ENCODE measurements at regions not wholly inside any gene's neighbourhood (a gene's known extent, or its start where the extent isn't known, plus 50 kb on each side); places are given as distances from the start of the nearest gene placed in this dataset.
A peak's percentile ranks its signal among the peaks of the same experiment; 100 is the strongest.
"Not testable (repeated sequence)": the region's sequence is repeated elsewhere in the genome, so short reads cannot be mapped to it uniquely, and the experiment has no call there.

DNA sequence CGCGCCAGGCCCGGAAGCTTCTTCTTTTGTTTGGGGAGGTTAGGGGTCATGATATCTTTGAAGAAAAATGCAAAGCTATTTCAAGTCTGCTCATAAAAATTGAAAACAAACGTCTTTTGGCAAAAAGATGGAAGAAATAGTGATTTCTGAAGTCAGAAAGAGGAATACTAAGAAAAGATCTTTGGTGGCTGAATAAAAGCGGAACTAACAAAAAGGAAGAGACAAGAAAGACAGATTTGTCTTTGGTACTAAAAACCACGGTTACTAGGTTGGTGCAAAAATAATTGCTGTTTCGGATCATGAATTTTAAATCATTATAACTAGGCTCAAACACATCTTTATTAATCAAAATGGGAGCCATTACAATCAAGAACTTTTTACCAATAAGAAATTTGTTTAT is 164.6 kb upstream of the TRIB2 start:
- Mint-ChIP-seq H3K4me1 (peaks cover 29% of the 10 kb centered on the region), H3K9me3 (no peaks in the 10 kb centered on the region), H3K27ac (no peak overlapping the region), H3K4me3 (no peak overlapping the region), H3K36me3 (no peaks in the 10 kb centered on the region)
- ATAC-seq = no peak
- no peak for DNase-seq (ENCODE audit: low spot score in 2 of 2)

DNA sequence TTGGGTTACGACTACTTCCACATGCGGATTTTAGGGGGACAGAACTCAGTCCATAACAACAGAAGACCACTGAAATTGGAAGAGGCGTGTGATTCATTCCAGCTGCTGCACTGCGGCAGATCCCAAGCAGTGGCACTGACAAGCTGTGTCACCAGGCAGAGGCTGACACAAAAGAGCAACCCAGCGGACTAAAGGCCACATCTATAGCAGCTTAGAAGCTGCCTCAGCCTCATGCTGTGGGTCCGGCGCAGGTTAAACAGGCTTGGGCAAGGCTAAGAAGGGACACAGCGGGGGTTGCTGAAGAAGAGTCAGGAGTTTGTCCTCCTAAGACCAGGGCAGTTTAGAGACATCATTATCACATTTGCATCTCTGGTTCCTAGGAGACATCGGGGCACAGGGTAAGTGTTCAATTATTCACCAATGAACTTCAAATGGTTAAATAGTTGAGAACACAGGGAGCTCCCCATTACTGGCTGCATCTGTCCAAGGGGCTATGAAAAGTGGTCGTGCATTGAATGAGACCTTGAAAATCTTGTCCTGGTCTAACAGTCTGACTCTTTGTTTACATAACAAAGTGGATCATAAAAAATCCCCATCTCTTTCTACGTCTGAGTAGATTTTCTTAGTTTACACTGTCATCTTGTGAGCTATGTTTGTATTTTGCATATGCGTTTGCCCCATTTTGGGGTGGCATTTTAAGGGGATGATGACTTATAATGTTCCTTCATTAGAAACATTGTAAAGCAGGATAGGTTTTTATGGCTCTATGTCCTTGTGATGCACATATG is 162.3 kb upstream of the TRIB2 start:
- ATAC-seq = no peak
- Mint-ChIP-seq H3K4me1 (peaks cover 30% of the 10 kb centered on the region), H3K4me3 (peak overlapping the region; percentile 42), H3K9me3 (no peaks in the 10 kb centered on the region), H3K27ac (peak overlapping the region; percentile 76), H3K36me3 (no peaks in the 10 kb centered on the region)
- no peak for DNase-seq (ENCODE audit: low spot score in 2 of 2)

DNA sequence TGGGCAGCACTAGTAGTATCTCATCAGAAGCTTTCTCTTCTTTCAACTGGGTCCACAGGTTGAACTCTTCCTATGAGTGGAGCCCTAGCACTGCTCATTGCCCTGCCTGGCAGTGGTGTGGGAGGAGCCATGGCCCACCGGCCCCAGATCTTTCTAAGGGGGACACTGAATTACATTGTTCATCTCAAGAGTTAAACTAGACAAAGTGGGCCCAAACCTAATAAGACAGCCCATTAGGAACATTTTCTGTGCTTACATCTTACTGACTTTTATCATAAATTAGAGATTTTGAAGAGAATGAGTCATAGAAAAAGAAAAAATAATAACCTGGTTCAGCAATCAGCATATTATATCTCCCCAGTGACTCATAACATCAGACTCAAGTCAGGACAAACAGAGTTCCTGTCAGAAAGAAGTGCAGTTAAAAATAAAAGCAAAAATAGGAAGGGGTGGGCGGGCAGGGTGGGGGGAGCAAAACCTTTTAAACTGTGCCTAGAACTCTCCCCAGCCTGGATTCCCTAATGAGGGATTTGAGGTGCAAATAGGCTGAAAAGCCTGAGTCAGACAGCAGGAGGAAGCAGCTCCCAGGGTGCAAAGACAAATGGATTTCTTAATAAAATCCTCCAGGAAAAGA is 161.6 kb upstream of the TRIB2 start:
- Mint-ChIP-seq H3K27ac (peak overlapping the region; percentile 76), H3K9me3 (no peaks in the 10 kb centered on the region), H3K4me1 (peaks cover 30% of the 10 kb centered on the region), H3K4me3 (peak overlapping the region; percentile 42), H3K36me3 (no peaks in the 10 kb centered on the region)
- DNase-seq (ENCODE audit: low spot score in 2 of 2) (peak in 1 of 2 donors; percentile 53), ATAC-seq (peak; percentile 94)

DNA sequence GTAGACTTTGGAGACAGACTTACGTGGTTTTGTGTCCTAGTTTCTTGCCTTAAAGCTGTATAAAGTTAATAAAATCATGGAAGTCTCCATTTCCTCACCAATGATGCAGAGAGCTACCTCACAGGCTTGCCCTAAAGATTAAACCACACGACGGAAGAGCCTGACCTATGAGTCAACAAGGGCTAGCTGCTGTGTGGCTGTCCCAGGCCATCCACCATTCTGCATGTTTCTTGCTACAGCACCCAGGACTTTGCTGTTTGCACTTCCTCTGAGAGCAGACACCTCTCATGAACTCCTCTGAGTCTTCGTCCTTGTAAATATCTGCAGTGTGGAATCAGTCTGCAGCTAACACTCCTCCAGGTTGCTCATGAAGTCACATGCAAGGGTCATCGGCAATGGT is 160.0 kb upstream of the TRIB2 start:
- no peak overlapping the region for H3K4me3 Mint-ChIP-seq
- H3K4me1 Mint-ChIP-seq = peaks cover 30% of the 10 kb centered on the region
- DNase-seq (ENCODE audit: low spot score in 2 of 2) (no peak), ATAC-seq (peak; percentile 82)
- H3K36me3 Mint-ChIP-seq = no peaks in the 10 kb centered on the region
- H3K27ac Mint-ChIP-seq = peak overlapping the region; percentile 5
- no peaks in the 10 kb centered on the region for H3K9me3 Mint-ChIP-seq

DNA sequence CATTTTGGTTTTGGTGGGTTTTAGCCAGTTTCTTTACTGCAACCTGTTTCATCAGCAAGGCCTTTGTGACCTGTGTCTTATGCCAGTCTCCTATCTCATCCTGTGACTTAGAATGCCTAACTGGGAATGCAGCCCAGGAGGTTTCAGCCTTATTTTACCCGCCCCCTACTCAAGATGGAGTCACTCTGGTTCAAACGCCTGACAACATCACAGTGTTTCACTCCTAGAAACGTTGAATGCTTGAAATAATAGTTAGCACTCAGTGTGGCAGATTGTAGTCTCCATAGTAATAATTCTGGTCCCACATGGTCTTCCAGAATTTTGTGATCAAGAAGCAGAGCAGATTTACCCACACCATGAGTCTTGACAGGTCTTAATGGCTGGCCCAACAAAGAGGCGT is 159.0 kb upstream of the TRIB2 start:
- Mint-ChIP-seq H3K27ac (no peak overlapping the region), H3K9me3 (no peaks in the 10 kb centered on the region), H3K4me3 (no peak overlapping the region), H3K4me1 (peaks cover 36% of the 10 kb centered on the region), H3K36me3 (no peaks in the 10 kb centered on the region)
- ATAC-seq (no peak), DNase-seq (ENCODE audit: low spot score in 2 of 2) (no peak)

DNA sequence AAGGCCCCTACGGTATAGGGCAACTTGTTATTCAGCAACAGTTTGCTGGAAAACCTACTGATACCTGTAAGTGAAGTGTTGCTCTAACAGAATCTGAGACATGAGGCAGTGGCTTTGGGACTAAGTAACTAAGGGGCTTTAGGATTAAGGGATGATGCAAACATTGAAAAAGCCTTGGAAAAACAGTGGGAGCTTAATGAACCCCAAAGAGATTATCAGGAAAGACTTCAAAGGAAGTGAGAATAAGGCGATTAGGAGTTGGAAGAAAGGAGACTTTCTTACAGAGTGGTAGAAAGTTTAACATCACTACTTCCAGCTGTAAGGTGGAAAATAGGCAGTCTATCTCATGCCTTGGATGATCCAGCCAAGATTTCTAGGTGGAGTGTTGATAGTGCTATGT is 158.2 kb upstream of the TRIB2 start:
- Mint-ChIP-seq H3K36me3 (no peaks in the 10 kb centered on the region), H3K9me3 (no peaks in the 10 kb centered on the region), H3K27ac (no peak overlapping the region), H3K4me3 (no peak overlapping the region), H3K4me1 (peaks cover 36% of the 10 kb centered on the region)
- DNase-seq (ENCODE audit: low spot score in 2 of 2) (no peak), ATAC-seq (no peak)

DNA sequence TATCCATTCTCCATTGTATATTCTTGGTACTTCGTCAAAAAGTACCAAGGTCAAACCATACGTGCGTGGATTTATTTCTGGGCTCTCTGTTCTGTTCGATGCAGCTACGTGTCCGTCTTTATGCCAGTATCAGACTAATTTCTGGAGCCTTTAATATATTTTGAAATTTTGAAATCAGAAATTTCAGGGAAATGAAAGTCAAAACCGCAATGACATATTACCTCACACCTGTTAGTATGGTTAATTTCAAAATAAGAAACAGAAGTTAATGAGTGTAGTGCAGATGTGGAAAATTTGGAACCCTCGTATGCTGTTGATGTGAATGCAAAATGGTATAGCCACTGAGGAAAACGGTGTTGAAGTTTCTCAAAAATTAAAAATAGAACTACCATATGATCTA is 156.1 kb upstream of the TRIB2 start:
- Mint-ChIP-seq H3K36me3 (no peaks in the 10 kb centered on the region), H3K9me3 (no peaks in the 10 kb centered on the region), H3K4me1 (peaks cover 20% of the 10 kb centered on the region), H3K27ac (no peak overlapping the region), H3K4me3 (no peak overlapping the region)
- no peak for ATAC-seq
- DNase-seq (ENCODE audit: low spot score in 2 of 2) = no peak

DNA sequence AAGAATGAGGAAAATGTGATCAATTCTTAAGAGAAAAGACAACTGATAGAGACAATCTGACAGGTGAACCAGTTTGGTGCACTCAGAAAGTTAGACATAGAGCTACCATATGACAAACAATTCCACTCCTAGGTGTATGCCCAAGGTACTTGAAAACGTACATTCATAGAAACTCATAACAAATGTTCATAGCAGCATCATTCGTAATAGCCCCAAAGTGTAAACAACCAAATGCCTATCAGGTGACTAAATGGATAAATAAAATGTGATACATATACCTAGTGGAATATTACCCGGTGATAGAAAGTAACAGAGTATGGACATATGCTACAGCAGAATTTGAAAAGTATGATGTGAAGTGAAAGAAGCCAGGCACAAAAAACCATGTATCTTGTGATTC is 149.3 kb upstream of the TRIB2 start:
- Mint-ChIP-seq H3K27ac (no peak overlapping the region), H3K4me1 (peaks cover 18% of the 10 kb centered on the region), H3K4me3 (no peak overlapping the region), H3K36me3 (no peaks in the 10 kb centered on the region), H3K9me3 (no peaks in the 10 kb centered on the region)
- DNase-seq (ENCODE audit: low spot score in 2 of 2) (no peak), ATAC-seq (no peak)

DNA sequence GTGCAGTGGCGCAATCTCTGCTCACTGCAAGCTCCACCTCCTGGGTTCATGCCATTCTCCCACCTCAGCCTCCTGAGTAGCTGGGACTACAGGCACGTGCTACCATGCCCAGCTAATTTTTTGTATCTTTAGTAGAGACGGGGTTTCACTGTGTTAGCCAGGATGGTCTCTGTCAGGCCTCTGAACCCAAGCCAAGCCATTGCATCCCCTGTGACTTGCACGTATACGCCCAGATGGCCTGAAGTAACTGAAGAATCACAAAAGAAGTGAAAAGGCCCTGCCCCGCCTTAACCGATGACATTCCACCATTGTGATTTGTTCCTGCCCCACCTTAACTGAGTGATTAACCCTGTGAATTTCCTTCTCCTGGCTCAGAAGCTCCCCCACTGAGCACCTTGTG is 147.2 kb upstream of the TRIB2 start:
- not testable (repeated sequence) for H3K36me3 Mint-ChIP-seq; H3K4me3 Mint-ChIP-seq; DNase-seq (ENCODE audit: low spot score in 2 of 2); H3K9me3 Mint-ChIP-seq; ATAC-seq; H3K27ac Mint-ChIP-seq
- H3K4me1 Mint-ChIP-seq = peaks cover 15% of the 10 kb centered on the region

DNA sequence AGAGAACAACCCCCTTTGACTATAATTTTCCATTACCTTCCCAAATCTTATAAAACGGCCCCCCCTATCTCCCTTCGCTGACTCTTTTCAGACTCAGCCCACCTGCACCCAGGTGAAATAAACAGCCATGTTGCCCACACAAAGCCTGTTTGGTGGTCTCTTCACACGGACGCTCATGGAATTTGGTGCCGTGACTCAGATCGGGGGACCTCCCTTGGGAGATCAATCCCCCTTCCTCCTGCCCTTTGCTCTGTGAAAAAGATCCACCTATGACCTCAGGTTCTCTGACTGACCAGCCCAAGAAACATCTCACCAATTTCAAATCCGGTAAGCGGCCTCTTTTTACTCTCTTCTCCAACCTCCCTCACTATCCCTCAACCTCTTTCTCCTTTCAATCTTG is 146.8 kb upstream of the TRIB2 start:
- peaks cover 15% of the 10 kb centered on the region for H3K4me1 Mint-ChIP-seq
- H3K9me3 Mint-ChIP-seq; H3K4me3 Mint-ChIP-seq; DNase-seq (ENCODE audit: low spot score in 2 of 2); ATAC-seq; H3K36me3 Mint-ChIP-seq; H3K27ac Mint-ChIP-seq: not testable (repeated sequence)

DNA sequence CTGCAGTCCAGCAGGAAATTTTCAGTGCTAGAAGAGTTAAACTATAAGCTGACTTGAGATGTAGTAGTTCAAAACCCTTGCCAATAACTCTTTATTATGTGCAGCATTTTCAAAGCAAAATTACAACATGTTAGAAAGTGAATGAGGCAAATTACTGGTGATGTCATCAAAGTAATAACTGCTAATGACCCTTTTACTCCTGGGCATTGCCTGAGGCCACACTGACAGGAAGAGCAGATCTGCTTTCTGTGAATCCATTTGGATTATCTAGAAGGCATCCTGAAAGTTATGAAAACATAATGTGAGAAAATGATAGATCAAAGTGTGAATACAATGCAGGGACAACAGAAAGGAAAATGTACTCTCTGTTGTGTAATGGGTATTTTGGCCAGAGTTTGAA is 139.6 kb upstream of the TRIB2 start:
- no peaks in the 10 kb centered on the region for H3K9me3 Mint-ChIP-seq
- DNase-seq (ENCODE audit: low spot score in 2 of 2) (no peak), ATAC-seq (no peak)
- no peak overlapping the region for H3K4me3 Mint-ChIP-seq
- H3K36me3 Mint-ChIP-seq = no peaks in the 10 kb centered on the region
- H3K4me1 Mint-ChIP-seq = no peaks in the 10 kb centered on the region
- no peak overlapping the region for H3K27ac Mint-ChIP-seq

DNA sequence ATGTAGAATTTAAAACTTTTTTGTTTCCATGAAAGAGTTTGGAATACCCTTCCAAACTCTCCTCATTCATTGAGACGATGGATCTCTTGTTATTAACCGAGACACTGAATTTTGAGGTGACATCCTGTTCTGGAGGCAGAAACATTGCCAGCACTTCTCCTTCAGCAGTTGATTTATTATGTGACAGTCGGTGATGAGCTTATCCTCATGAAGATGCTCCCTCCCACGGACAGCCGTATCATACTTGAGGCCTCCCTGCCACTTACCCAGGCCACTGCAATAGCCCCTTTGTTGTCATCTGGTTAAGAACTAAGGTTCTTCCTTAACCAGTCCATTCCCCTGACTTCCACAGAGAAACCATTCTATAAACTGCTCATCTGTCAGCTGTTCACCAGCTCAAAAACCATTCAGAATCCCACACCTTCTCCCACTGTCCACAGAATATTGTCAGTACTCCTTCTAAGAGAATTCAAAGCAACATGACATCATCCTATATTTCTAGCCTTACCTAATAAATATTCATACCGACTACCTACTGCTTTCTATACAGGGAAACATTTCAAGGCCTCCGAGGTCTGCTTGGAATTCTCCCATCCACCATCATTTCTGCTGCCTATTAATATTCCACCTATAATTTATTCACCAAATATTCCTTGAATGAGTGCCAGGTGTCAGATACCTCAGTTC is 139.0 kb upstream of the TRIB2 start:
- Mint-ChIP-seq H3K27ac (no peak overlapping the region), H3K4me3 (no peak overlapping the region), H3K9me3 (no peaks in the 10 kb centered on the region), H3K36me3 (no peaks in the 10 kb centered on the region), H3K4me1 (no peaks in the 10 kb centered on the region)
- DNase-seq (ENCODE audit: low spot score in 2 of 2) (no peak), ATAC-seq (no peak)

DNA sequence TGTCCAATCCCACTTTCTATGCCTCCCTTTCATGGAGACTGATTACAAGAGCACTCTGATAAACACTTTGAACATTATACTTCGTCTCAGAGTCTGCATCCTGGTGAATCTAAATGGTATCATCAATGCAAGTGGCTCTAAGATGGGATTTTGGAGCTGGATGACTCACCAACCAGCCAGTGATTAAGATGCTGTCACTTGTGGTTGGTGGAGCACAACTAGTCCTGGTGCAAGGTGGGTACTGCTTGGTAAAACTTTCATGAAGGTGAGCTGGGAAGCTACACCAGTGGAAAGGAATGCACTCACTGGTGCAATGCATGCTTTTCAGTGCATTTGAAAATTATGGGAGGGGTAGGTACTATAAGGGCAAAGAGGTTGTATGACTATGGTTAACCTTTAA is 137.7 kb upstream of the TRIB2 start:
- Mint-ChIP-seq H3K4me3 (no peak overlapping the region), H3K36me3 (no peaks in the 10 kb centered on the region), H3K4me1 (no peaks in the 10 kb centered on the region), H3K9me3 (no peaks in the 10 kb centered on the region), H3K27ac (no peak overlapping the region)
- peak; percentile 64 for ATAC-seq
- DNase-seq (ENCODE audit: low spot score in 2 of 2) = no peak

DNA sequence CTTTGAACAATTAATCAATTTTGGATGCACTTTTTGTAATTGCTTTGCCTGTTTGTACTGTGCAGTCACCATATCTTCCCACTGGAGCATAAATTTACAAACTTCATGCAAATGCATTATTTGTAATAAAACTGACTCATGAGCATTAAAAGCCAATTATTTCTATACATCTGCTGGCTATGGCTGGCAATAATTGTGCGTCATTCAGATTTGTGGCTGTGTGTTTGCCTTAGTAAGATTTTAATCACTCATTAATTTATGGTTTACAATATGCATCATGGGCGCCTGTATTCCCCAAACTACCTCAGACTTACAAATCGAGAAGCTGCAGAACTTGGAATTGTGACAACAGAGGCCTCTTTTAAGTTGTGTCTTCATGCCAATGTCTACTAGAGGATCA is 132.4 kb upstream of the TRIB2 start:
- H3K4me3 Mint-ChIP-seq = no peak overlapping the region
- H3K4me1 Mint-ChIP-seq = peaks cover 16% of the 10 kb centered on the region
- H3K9me3 Mint-ChIP-seq = no peaks in the 10 kb centered on the region
- ATAC-seq (no peak), DNase-seq (ENCODE audit: low spot score in 2 of 2) (no peak)
- H3K36me3 Mint-ChIP-seq = no peaks in the 10 kb centered on the region
- no peak overlapping the region for H3K27ac Mint-ChIP-seq

DNA sequence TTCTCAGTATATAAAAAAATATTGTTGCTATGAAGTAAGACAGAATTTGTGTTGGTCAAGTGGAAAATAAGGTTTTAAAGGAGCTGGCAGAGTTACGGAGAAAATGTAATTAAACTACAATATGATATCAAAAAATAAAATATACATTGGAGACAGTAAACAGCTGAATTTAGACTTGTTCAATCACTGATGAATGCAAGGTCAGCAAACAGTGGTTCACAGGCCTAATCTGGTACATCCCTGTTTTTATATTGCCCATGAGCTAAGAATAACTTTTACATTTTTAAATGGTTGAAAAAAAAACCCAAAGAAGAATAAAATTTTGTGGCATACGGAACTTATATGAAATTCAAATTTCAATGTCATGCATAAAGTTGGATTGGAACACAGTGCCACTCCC is 131.0 kb upstream of the TRIB2 start:
- no peak overlapping the region for H3K27ac Mint-ChIP-seq

DNA sequence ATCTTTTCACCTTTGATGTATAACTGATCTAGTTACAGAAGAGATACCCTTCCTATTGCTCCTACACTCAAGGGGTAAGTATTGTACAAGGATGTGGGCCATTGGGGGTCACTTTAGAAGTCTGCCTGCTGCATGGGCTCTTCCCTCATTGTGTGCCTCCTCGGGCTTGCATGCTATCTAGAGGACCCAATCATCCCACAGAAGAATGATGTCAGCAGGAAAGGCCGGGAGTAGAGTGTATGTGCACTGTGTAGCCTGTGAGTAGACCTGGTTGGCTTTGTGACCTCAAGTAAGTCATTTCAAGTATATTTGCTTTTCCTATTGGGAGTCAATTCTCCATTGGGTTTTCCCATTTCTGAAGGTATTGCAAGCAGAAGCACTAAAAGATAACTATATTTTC is 129.5 kb upstream of the TRIB2 start:
- no peak for ATAC-seq
- H3K9me3 Mint-ChIP-seq = no peaks in the 10 kb centered on the region
- no peak overlapping the region for H3K4me3 Mint-ChIP-seq
- H3K4me1 Mint-ChIP-seq = peaks cover 16% of the 10 kb centered on the region
- H3K36me3 Mint-ChIP-seq = no peaks in the 10 kb centered on the region
- no peak for DNase-seq (ENCODE audit: low spot score in 2 of 2)
- H3K27ac Mint-ChIP-seq = no peak overlapping the region

More for the DNA sequence above, 131.0 kb upstream of the TRIB2 start:
- Mint-ChIP-seq H3K4me1 (peaks cover 16% of the 10 kb centered on the region), H3K4me3 (no peak overlapping the region), H3K9me3 (no peaks in the 10 kb centered on the region), H3K36me3 (no peaks in the 10 kb centered on the region)
- DNase-seq (ENCODE audit: low spot score in 2 of 2) (no peak), ATAC-seq (no peak)

All from stimulated activated effector memory CD8-positive, alpha-beta T cell treated with anti-CD3 and anti-CD28 coated beads, Interleukin-12 subunit alpha, Interleukin-12 subunit beta, amount 100 ng/mL, for 72 hours (primary cell).